GM19324 (cell line): ENCODE measurements at regions not wholly inside any gene's neighbourhood (a gene's known extent, or its start where the extent isn't known, plus 50 kb on each side); places are given as distances from the start of the nearest gene placed in this dataset.

Experiments used
- ATAC-seq: cut with Tn5 transposase; IDR thresholded peaks from one replicate; pipeline ENCODE4 v1.9.1; 2021; ENCODE audit warnings: mild to moderate bottlenecking, moderate library complexity; ENCODE audit not compliant: unreplicated experiment, low FRiP score

GRCh38 chr9:80619356-80619755, 1047.6 kb downstream of the TLE4 start:
- no peak for ATAC-seq

GRCh38 chr9:80615964-80616363, 1044.2 kb downstream of the TLE4 start:
- ATAC-seq, result no peak

DNA sequence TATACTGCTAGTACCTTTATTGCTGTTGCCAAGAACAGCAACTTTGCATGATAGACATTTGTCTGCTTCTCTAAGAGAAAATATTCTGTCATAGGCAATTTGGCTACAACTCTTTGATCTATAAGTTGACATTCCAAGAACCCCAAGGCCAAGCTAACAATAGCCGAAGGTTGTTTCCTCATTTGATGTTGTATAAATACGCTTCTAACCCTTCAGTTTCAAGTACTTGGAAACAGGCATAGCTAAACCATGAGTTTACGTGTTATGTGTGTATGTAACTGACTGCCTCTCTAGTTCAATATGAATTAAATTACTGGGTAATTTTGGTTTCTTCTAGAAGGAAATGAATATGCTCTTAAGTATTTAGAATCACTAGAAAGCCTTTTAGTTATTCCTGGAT, 1034.0 kb downstream of the TLE4 start:
- no peak for ATAC-seq

DNA sequence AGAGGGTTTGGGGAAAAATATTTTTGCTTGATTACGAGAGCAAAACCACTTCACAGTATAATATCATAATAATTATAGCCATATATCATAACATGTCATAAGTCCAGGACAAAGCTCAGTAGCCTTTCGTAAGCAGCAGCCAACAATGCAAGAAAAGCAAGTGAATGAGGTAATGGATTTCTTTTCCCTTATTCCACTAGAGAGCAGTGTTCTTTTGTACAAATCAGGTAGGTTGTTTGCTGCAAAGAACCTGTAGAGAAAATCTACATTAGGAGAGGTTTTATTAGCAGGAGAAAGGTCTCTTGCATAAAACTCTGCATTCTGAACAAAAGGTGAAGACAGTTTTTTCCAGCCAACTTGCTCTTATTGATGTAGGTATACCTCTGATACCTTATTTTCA, 1033.4 kb downstream of the TLE4 start:
- ATAC-seq, result no peak

GRCh38 chr9:80602291-80602690, 1030.5 kb downstream of the TLE4 start:
- ATAC-seq, result no peak

- ATAC-seq, result no peak
These were observed 1024.8 kb downstream of the TLE4 start for GRCh38 chr9:80596579-80596978.

DNA sequence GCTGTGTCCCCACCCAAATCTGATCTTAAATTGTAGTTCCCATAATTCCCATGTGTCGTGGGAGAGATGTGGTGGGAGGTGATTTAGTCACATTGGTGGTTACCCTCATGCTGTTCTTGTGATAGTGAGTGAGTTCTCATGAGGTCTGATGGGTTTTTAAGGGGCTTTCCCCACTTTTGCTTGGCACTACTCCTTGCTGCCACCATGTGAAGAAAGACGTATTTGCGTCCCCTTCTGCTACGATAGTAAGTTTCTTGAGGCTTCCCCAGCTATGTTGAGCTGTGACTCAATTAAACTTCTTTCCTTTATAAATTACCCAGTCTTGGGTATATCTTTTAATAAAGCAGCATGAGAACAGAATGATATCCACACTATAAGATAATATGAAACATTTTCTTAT, 1023.4 kb downstream of the TLE4 start:
- no peak for ATAC-seq

- no peak for ATAC-seq
These were observed 1020.6 kb downstream of the TLE4 start for GRCh38 chr9:80592413-80592812.

DNA sequence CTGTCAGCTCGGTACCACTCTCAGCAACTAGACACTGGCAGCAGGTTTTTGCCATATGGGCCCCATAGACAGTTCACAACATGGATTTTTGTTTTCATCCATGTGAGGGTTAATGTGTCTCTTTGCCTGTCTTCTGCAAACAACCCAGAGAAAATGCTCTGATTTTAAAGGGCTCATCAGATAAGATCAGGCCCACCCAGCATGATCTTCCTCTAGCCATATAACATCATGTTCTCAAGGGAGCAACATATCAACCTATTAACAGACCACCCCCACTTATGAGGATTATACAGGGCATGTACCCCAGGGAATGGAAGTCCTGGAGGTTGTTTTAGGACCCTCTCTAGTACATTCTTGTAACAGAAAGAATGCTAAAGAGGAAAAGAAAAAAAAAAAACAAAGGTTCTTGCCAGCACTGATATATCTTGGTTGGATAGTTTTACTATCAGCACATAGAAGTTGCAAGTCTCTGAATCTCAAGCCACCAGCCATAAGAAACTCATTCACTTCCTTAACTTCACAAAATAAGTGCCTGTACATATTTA, 1015.1 kb downstream of the TLE4 start:
- ATAC-seq, result no peak

DNA sequence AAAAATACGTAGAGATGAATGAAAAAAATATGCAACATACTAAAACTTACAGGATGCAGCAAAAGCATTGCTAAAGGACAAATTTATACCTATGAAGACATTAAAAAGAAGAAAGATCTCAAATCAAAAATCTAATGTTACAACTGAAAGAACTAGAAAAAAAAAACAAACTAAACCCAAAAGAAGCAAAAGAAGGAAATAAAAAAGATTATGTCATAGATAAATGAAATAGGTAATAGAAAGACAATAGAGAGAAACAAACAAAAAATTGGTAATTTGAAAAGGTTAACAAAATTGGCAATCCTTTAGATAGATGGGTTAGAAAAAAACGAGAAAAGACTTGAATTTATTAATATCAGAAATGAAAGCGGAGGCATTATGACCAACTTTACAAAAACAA, 1000.2 kb downstream of the TLE4 start:
- ATAC-seq, result no peak

DNA sequence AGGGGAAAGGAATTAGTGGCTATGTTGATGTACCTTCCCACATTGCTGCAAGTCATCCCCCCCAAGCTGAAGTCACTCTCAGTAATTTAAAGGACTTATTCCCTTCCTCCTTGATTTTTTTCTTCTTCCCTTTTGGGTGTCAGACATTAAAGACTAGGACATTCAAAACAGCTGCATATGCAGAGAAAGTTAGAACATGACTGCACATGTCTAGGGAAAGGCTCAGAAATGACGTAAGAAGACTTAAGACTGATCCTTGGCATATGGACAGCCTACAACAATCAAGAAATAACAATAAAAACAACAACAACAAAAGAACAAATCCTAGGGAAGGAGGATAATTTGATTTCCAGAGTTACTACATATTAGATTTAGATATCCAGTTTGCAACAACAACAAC, 997.5 kb downstream of the TLE4 start:
- ATAC-seq, result no peak

- ATAC-seq, result no peak
These were observed 989.8 kb downstream of the TLE4 start for GRCh38 chr9:80561526-80561925.

DNA sequence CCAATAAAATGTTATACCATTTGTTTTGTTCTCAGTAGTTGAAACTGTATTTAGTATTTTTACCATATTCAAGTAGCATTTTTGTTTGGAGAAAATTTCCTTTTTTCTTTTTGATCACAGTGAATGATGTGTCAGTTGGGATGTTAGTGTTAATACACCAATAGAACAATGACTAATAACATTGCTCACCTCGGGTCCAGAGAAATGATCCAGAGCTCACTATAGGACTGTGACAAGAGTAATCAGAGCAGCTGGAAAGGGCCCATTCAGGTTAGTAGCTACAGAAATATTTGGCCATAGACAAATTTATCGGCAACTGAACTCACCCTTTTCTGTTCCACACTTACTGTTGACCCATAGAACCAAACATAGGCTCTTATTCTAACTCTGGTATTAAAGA, 989.2 kb downstream of the TLE4 start:
- no peak for ATAC-seq

DNA sequence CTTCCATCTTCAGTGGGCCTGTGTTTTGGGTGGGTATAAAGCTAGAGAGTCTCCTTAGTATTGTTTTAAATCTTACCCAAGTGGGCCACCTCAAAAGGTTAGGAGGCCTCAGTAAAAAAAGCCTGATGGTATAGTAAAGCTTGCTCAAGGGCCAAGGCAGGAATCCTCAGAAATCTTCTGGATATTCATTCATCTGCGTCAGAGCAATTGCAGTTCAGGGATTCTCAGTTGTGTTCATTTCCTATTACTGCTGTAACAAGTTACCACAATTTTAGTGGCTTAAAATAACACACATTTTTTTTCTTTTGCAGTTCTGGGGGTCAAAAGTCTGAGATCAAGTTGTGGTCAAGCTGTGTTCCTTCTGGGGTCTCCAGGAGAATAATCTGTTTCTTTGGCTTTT, 985.5 kb downstream of the TLE4 start:
- no peak for ATAC-seq

DNA sequence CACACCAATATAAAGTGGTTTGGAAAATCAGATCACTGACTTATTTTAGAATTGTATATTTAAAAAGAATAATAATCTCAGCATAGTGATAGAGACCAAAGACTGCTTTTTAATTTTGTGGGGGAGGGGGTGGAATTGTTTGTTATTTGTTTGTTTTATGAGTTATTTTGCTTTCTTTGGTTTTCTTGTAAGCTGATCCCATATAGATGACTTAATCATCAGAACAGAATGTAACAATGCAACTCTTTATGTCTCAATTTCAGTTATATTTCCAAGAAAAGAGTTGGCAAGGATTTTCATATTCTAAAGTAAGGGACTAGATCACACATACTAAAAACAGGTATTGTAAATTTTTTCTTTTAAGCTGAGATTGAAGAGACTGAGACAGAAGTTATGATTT, 984.9 kb downstream of the TLE4 start:
- ATAC-seq, result no peak

DNA sequence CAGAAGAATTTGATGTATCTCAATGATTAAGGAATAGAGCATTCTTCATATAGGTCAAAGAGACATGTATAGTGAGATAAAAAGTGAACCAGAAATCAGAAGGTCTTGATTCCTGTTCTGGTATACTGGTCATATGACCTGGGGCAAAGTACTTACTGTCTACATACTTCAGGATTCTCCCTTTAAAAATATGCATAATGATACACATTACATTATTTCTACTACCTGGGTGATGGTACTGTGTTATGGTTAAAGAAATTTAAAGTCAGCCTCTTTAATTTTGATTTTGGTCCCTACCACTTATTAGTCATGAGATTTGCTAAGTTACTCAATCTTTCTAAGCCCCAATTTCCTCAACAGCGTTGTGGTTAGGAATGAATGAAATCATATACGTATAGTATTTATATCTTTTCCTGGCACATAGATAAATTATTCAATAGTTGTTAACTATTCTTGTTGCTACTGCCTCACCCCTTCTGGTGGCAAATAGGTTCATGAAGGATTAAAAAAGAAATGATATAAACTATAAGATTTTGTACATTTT, 984.1 kb downstream of the TLE4 start:
- no peak for ATAC-seq

GRCh38 chr9:80554856-80555255, 983.1 kb downstream of the TLE4 start:
- ATAC-seq, result no peak

DNA sequence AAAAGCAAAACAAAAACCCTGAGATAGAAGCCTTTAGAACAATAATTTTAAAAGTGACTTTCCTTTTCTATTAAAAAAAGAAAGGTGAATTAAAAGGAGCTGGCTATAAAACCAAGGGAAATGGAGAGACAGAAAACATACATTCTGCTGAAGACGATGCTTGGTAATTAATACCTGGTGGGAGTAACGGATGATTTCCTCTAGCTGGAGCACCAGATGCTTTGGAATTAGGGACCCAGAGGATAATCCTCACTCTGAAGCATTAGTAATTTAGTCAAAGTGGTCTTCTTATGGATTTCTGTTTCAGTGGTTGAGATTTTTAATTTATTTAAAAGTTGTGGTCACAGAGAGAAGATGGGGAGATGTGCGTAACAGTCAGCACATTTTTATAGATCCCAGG, 982.5 kb downstream of the TLE4 start:
- no peak for ATAC-seq

DNA sequence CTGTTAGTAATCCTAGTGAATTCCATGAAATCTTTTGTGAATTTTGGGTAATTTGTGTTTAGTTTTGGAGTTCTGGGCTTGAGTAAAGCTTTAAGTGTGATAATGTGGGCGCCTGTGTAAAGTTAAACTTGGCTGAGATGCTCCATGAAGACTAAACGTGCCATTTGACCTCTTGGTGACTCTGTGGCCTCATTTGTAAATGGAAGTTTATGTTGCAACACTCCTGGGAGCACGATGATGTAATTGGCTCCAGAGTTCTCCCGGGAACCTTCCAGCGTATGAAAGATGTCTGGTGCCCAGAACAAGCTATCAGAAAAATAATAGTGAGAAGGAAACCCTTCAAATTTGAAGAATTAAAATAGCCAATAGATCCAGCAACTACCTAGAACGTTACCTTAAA, 981.2 kb downstream of the TLE4 start:
- no peak for ATAC-seq

DNA sequence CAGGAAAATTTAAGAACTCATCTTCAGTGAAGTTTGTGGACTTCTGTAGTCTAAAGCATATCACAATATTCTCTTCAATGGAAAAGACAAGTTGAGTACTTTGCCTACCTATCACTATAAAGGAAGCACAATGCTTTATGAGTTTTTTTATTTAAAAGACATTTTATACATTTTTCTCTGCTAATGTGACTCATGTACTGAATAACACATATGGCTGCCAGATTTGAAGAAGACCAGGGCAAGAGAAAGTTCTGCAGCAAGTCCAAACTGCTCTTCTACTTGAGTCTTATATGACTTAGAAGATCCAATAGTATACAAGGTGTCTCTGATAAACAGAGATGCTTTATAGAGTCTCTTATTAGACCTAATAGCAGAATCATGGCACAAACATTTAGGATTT, 978.4 kb downstream of the TLE4 start:
- ATAC-seq, result no peak

GRCh38 chr9:80547613-80548012, 975.8 kb downstream of the TLE4 start:
- ATAC-seq, result no peak

DNA sequence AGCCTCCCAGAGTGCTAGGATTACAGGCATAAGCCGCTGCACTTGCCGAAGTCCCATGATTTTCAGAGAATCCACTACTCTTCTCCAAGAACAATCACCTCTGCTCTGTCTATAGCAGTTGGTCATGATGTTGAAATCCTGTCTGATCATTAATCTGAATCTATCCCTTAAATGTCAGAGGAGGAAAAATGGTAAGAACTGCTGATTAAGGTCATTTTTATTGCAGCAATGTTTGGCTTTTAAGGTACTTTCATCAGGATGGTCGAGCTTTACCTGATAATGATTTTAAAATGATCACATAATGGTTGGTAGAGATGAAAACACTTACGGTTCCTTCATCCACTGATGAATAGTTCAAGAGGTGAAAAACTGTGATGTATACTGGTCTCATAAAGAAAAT, 968.6 kb downstream of the TLE4 start:
- ATAC-seq, result no peak

DNA sequence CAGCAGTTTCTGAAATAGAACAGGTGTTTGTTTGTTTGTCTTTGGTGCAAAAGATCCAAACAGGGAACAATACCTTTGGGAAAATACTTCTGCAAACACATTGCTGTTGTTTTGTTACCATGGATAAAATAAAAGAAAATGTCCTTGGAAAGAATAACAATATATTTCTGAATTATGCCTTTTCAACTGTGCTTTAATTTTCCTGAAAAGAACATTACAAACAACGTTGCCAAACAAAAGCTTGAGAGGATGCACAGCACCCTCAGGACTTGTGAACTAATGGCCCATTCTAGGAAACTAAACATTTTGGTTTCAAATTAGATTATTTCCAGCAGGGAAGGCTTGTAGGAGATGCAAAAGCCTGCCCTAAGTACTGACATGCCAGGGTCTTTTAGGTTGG, 967.2 kb downstream of the TLE4 start:
- no peak for ATAC-seq
